OCI-LY7 (cell line): ENCODE measurements at regions not wholly inside any gene's neighbourhood (a gene's known extent, or its start where the extent isn't known, plus 50 kb on each side); places are given as distances from the start of the nearest gene placed in this dataset.

Experiments
- BruUV-seq: library from RNA; stranded (reverse); fragments of 400-500 nt; replicated peaks from 2 replicates; lab custom pipeline; 2021; lab: Mats Ljungman, UMichigan
- CTCF ChIA-PET: fragments of 300-600 bp; sonication (Branson Sonifier 250); formaldehyde crosslinking; loops from one replicate; lab custom pipeline; 2022; ENCODE audit warnings: antibody characterized with exemption; ENCODE audit not compliant: unreplicated experiment; lab: Charles Lee
- POLR2A ChIA-PET: fragments of 300-600 bp; sonication (Branson Sonifier 250); formaldehyde crosslinking; loops from one replicate; lab custom pipeline; 2022; ENCODE audit warnings: antibody characterized with exemption; lab: Charles Lee
- DNase-seq: peaks from one replicate; pipeline ENCODE4 v3.0.0-alpha.2; 2015; ENCODE audit warnings: low spot score
- H2AFZ ChIP-seq: fragments of 200-600 bp; sonication (generic), shearing (Covaris generic); 2 replicates; pipeline ENCODE4 v1.6.1; 2014; ENCODE audit warnings: mild to moderate bottlenecking, antibody characterized with exemption, low read length, moderate library complexity
- H3K27ac ChIP-seq: fragments of 200-600 bp; sonication (generic); 2 replicates; pipeline ENCODE4 v1.5.1; 2014; ENCODE audit warnings: mixed run types, low read depth, mild to moderate bottlenecking, moderate library complexity, low read length, inconsistent platforms; ENCODE audit not compliant: poor library complexity, severe bottlenecking
- H3K36me3 ChIP-seq: fragments of 200-600 bp; sonication (generic); 2 replicates; pipeline ENCODE4 v1.6.1; 2014; ENCODE audit warnings: mild to moderate bottlenecking, antibody characterized with exemption, low read length, moderate library complexity, mixed read lengths; ENCODE audit not compliant: insufficient read depth
- H3K4me1 ChIP-seq: fragments of 200-600 bp; sonication (generic); 2 replicates; pipeline ENCODE4 v1.5.1; 2014; ENCODE audit warnings: mild to moderate bottlenecking, low read length; ENCODE audit not compliant: insufficient read depth, poor library complexity, severe bottlenecking
- H3K4me2 ChIP-seq: fragments of 200-600 bp; sonication (generic); 2 replicates; pipeline ENCODE4 v1.6.1; 2014; ENCODE audit warnings: mild to moderate bottlenecking, low read length
- H3K4me3 ChIP-seq: fragments of 200-600 bp; sonication (generic); 2 replicates; pipeline ENCODE4 v1.5.1; 2014; ENCODE audit warnings: mild to moderate bottlenecking, low read depth, low read length; ENCODE audit not compliant: poor library complexity, severe bottlenecking
- H3K79me2 ChIP-seq: fragments of 200-600 bp; sonication (generic); 2 replicates; pipeline ENCODE4 v1.6.1; 2016; ENCODE audit warnings: low read depth, mild to moderate bottlenecking, low read length, moderate library complexity, mixed read lengths; ENCODE audit not compliant: insufficient read depth
- H3K9me2 ChIP-seq: fragments of 200-600 bp; sonication (generic); 2 replicates; pipeline ENCODE4 v1.6.1; 2016; ENCODE audit warnings: mild to moderate bottlenecking, low read length, mixed read lengths; ENCODE audit not compliant: insufficient read depth
- H3K9me3 ChIP-seq: fragments of 200-600 bp; sonication (generic); 2 replicates; pipeline ENCODE4 v1.6.1; 2014; ENCODE audit warnings: mild to moderate bottlenecking, mixed run types, low read length, mixed read lengths
- H4K20me1 ChIP-seq: fragments of 200-600 bp; sonication (generic); 2 replicates; pipeline ENCODE4 v1.6.1; 2014; ENCODE audit warnings: mild to moderate bottlenecking, antibody characterized with exemption, low read length, moderate library complexity, mixed read lengths; ENCODE audit not compliant: insufficient read depth
- CTCF ChIP-seq: fragments of 200-600 bp; sonication (generic); conservative IDR thresholded peaks from 2 replicates; pipeline ENCODE4 v1.5.1; 2014; ENCODE audit warnings: mild to moderate bottlenecking, antibody characterized with exemption, low read length, moderate library complexity, mixed read lengths
- EZH2phosphoT487 ChIP-seq: fragments of 200-600 bp; sonication (generic); IDR thresholded peaks from 2 replicates; pipeline ENCODE4 v1.6.1; 2018; ENCODE audit warnings: low read depth, borderline replicate concordance, mild to moderate bottlenecking, mixed run types, antibody characterized with exemption, low read length, moderate library complexity, mixed read lengths
- intact Hi-C: fragments of 100-400 bp; cut with micrococcal nuclease; formaldehyde crosslinking; loops from one replicate; pipeline ENCODE4 v1.10.0; 2022; ENCODE audit not compliant: unreplicated experiment

- H3K79me2 ChIP-seq = no peaks in the 10 kb centered on the region
- no peak overlapping the region for H3K27ac ChIP-seq
- DNase-seq = no peak
- POLR2A ChIA-PET = no interaction called here
- TF ChIP-seq EZH2phosphoT487 (no peak), CTCF (no peak)
- no peaks in the 10 kb centered on the region for H3K4me1 ChIP-seq
- no peaks in the 10 kb centered on the region for H3K9me3 ChIP-seq
- intact Hi-C loops = no loop called here
- BruUV-seq = no TSS peak
- H3K4me2 ChIP-seq = no peak overlapping the region
- H3K4me3 ChIP-seq = no peak overlapping the region
- no peaks in the 10 kb centered on the region for H4K20me1 ChIP-seq
- H3K36me3 ChIP-seq = no peaks in the 10 kb centered on the region
- no peak overlapping the region for H2AFZ ChIP-seq
- H3K9me2 ChIP-seq = no peaks in the 10 kb centered on the region
- CTCF ChIA-PET = no interaction called here
Measured at GRCh38 chr2:11013196-11013595, 101.5 kb downstream of the KCNF1 start.

- TF ChIP-seq CTCF (no peak), EZH2phosphoT487 (no peak)
- no peak overlapping the region for H3K4me2 ChIP-seq
- no peak for DNase-seq
- no peaks in the 10 kb centered on the region for H4K20me1 ChIP-seq
- no peaks in the 10 kb centered on the region for H3K36me3 ChIP-seq
- no peak overlapping the region for H3K4me3 ChIP-seq
- no peak overlapping the region for H3K27ac ChIP-seq
- H3K9me3 ChIP-seq = no peaks in the 10 kb centered on the region
- intact Hi-C loops = no loop called here
- ChIA-PET CTCF (no interaction called here), POLR2A (no interaction called here)
- H2AFZ ChIP-seq = no peak overlapping the region
- no peaks in the 10 kb centered on the region for H3K9me2 ChIP-seq
- H3K79me2 ChIP-seq = no peaks in the 10 kb centered on the region
- no peaks in the 10 kb centered on the region for H3K4me1 ChIP-seq
- BruUV-seq = no TSS peak
Measured at GRCh38 chr2:11014026-11014425, 102.3 kb downstream of the KCNF1 start.

GRCh38 chr2:11016735-11017388 lies 105.1 kb downstream of the KCNF1 start:
- CTCF ChIA-PET = no interaction called here
- H2AFZ ChIP-seq = no peak overlapping the region
- no TSS peak for BruUV-seq
- H3K27ac ChIP-seq = no peak overlapping the region
- H3K4me3 ChIP-seq = no peak overlapping the region
- no peak overlapping the region for H3K4me2 ChIP-seq
- no peaks in the 10 kb centered on the region for H4K20me1 ChIP-seq
- intact Hi-C loops = no loop called here
- H3K4me1 ChIP-seq = no peaks in the 10 kb centered on the region
- POLR2A ChIA-PET = no interaction called here
- no peaks in the 10 kb centered on the region for H3K9me2 ChIP-seq
- no peaks in the 10 kb centered on the region for H3K9me3 ChIP-seq
- no peaks in the 10 kb centered on the region for H3K79me2 ChIP-seq
- no peak for DNase-seq
- no peak for TF ChIP-seq CTCF
- no peak for TF ChIP-seq EZH2phosphoT487
- H3K36me3 ChIP-seq = no peaks in the 10 kb centered on the region
